PC-3 (cell line): ENCODE measurements at regions not wholly inside any gene's neighbourhood (a gene's known extent, or its start where the extent isn't known, plus 50 kb on each side); places are given as distances from the start of the nearest gene placed in this dataset.

Source experiments
- ATAC-seq: fragments of 200-7000 bp; cut with Tn5 transposase; 2 replicates; pipeline ENCODE4 v1.9.1; 2020; ENCODE audit warnings: mild to moderate bottlenecking, moderate library complexity
- BruUV-seq: library from RNA; stranded (reverse); fragments of 400-500 nt; replicated peaks from 2 replicates; lab custom pipeline; 2021; lab: Mats Ljungman, UMichigan
- CTCF ChIA-PET: fragments of 300-600 bp; sonication (Branson Sonifier 250); formaldehyde crosslinking; loops from one replicate; lab custom pipeline; 2022; ENCODE audit warnings: antibody characterized with exemption; lab: Charles Lee
- POLR2A ChIA-PET: fragments of 300-600 bp; sonication (Branson Sonifier 250); formaldehyde crosslinking; loops from one replicate; lab custom pipeline; 2022; ENCODE audit warnings: antibody characterized with exemption; ENCODE audit not compliant: unreplicated experiment; lab: Charles Lee
- DNase-seq: peaks from one replicate; pipeline ENCODE4 v3.0.0-alpha.2; 2015
- H2AFZ ChIP-seq: fragments of 300-600 bp; sonication (generic); 2 replicates; pipeline ENCODE4 v1.6.0; 2016; ENCODE audit warnings: antibody characterized with exemption, low read length
- H3F3A ChIP-seq: fragments of 300-600 bp; sonication (generic); one replicate; pipeline ENCODE4 v1.6.0; 2017; ENCODE audit warnings: antibody characterized with exemption, low read length, control low read depth, mild to moderate bottlenecking; ENCODE audit not compliant: unreplicated experiment
- H3K27ac ChIP-seq: fragments of 300-600 bp; sonication (generic); 2 replicates; pipeline ENCODE4 v1.5.1; 2016; ENCODE audit warnings: mild to moderate bottlenecking, low read length
- H3K27me3 ChIP-seq: fragments of 300-600 bp; sonication (generic); 2 replicates; pipeline ENCODE4 v1.6.1; 2016; ENCODE audit warnings: low read length, mixed read lengths
- H3K36me3 ChIP-seq: fragments of 300-600 bp; sonication (generic); 2 replicates; pipeline ENCODE4 v1.6.1; 2016; ENCODE audit warnings: low read depth, mixed run types, low read length, mixed read lengths
- H3K4me1 ChIP-seq: fragments of 300-600 bp; sonication (generic); 2 replicates; pipeline ENCODE4 v1.5.1; 2016; ENCODE audit warnings: low read length; ENCODE audit not compliant: insufficient read depth
- H3K4me2 ChIP-seq: fragments of 300-600 bp; sonication (generic); 2 replicates; pipeline ENCODE4 v1.6.0; 2016; ENCODE audit warnings: low read length
- H3K4me3 ChIP-seq: fragments of 300-600 bp; sonication (generic); 2 replicates; pipeline ENCODE4 v1.5.1; 2016; ENCODE audit warnings: mild to moderate bottlenecking, low read length, mixed read lengths
- H3K79me2 ChIP-seq: fragments of 300-600 bp; sonication (generic); 2 replicates; pipeline ENCODE4 v1.6.1; 2017; ENCODE audit warnings: low read length, mixed read lengths
- H3K9ac ChIP-seq: fragments of 300-600 bp; sonication (generic); 2 replicates; pipeline ENCODE4 v1.6.0; 2016; ENCODE audit warnings: mild to moderate bottlenecking, low read length
- H3K9me2 ChIP-seq: fragments of 300-600 bp; sonication (generic); replicated peaks from 2 replicates; pipeline ENCODE4 v1.6.1; 2016; ENCODE audit warnings: mixed run types, low read length, mixed read lengths
- H3K9me3 ChIP-seq: fragments of 300-600 bp; sonication (generic); 2 replicates; pipeline ENCODE4 v1.6.1; 2016; ENCODE audit warnings: low read length, mixed read lengths
- H4K20me1 ChIP-seq: fragments of 300-600 bp; sonication (generic); 2 replicates; pipeline ENCODE4 v1.6.1; 2016; ENCODE audit warnings: low read length, mixed read lengths
- CTCF ChIP-seq: fragments of 300-600 bp; sonication (generic); conservative IDR thresholded peaks from 2 replicates; pipeline ENCODE4 v1.5.1; 2017; ENCODE audit warnings: antibody characterized with exemption, low read depth, mild to moderate bottlenecking, low read length
- EZH2 ChIP-seq: fragments of 300-600 bp; sonication (generic); IDR thresholded peaks from one replicate; pipeline ENCODE4 v1.6.1; 2017; ENCODE audit warnings: antibody characterized with exemption, mild to moderate bottlenecking, low read length; ENCODE audit not compliant: unreplicated experiment
- EZH2phosphoT487 ChIP-seq: fragments of 300-600 bp; sonication (generic); IDR thresholded peaks from 2 replicates; pipeline ENCODE4 v1.6.1; 2018; ENCODE audit warnings: mild to moderate bottlenecking, antibody characterized with exemption, low read length, borderline replicate concordance
- intact Hi-C: fragments of 100-400 bp; cut with micrococcal nuclease; formaldehyde crosslinking; loops from 2 replicates; pipeline ENCODE4 v1.9.0; 2023

- H2AFZ ChIP-seq, result no peak overlapping the region
- H3K79me2 ChIP-seq, result peaks cover 49% of the 10 kb centered on the region
- no peak overlapping the region for H3K4me2 ChIP-seq
- H3K4me3 ChIP-seq, result no peak overlapping the region
- H4K20me1 ChIP-seq, result no peaks in the 10 kb centered on the region
- no TSS peak for BruUV-seq
- TF ChIP-seq CTCF, result no peak
- TF ChIP-seq EZH2, result no peak
- no peak for TF ChIP-seq EZH2phosphoT487
- no peaks in the 10 kb centered on the region for H3K27me3 ChIP-seq
- H3F3A ChIP-seq, result no peaks in the 10 kb centered on the region
- ChIA-PET POLR2A (no interaction called here), CTCF (no interaction called here)
- no peaks in the 10 kb centered on the region for H3K9me2 ChIP-seq
- no peak overlapping the region for H3K27ac ChIP-seq
- peaks cover 21% of the 10 kb centered on the region for H3K4me1 ChIP-seq
- DNase-seq (no peak), ATAC-seq (no peak)
- intact Hi-C loops, result no loop called here
- no peaks in the 10 kb centered on the region for H3K36me3 ChIP-seq
- H3K9me3 ChIP-seq, result no peaks in the 10 kb centered on the region
- no peak overlapping the region for H3K9ac ChIP-seq
Observed at GRCh38 chr6:56765494-56765893, 122.8 kb upstream of the DST start.

GRCh38 chr6:56764081-56764566, 121.4 kb upstream of the DST start:
- no peak overlapping the region for H2AFZ ChIP-seq
- no peaks in the 10 kb centered on the region for H3F3A ChIP-seq
- H3K9me3 ChIP-seq, result no peaks in the 10 kb centered on the region
- no peaks in the 10 kb centered on the region for H4K20me1 ChIP-seq
- H3K4me3 ChIP-seq, result no peak overlapping the region
- H3K27ac ChIP-seq, result no peak overlapping the region
- ChIA-PET POLR2A (no interaction called here), CTCF (interaction anchor here (0.6 to 0.7 kb wide), 2 partner anchors 110 to 127 kb away, joined by 5 read pairs; no protein-coding TSS in a partner anchor)
- DNase-seq (peak; percentile 61), ATAC-seq (peak; percentile 76)
- H3K27me3 ChIP-seq, result no peaks in the 10 kb centered on the region
- no peaks in the 10 kb centered on the region for H3K36me3 ChIP-seq
- H3K9me2 ChIP-seq, result no peaks in the 10 kb centered on the region
- intact Hi-C loops, result no loop called here
- no peak overlapping the region for H3K4me2 ChIP-seq
- no TSS peak for BruUV-seq
- H3K9ac ChIP-seq, result no peak overlapping the region
- TF ChIP-seq CTCF (peak; percentile 62), EZH2phosphoT487 (no peak), EZH2 (no peak)
- peaks cover 21% of the 10 kb centered on the region for H3K4me1 ChIP-seq
- peaks cover 41% of the 10 kb centered on the region for H3K79me2 ChIP-seq

GRCh38 chr6:56761651-56762050, 119.0 kb upstream of the DST start:
- DNase-seq (no peak), ATAC-seq (no peak)
- no peaks in the 10 kb centered on the region for H3K9me2 ChIP-seq
- no peaks in the 10 kb centered on the region for H4K20me1 ChIP-seq
- H3K4me3 ChIP-seq, result no peak overlapping the region
- ChIA-PET POLR2A (no interaction called here), CTCF (interaction anchor here (1.2 kb wide), 1 partner anchor 121 kb away, joined by 5 read pairs; no protein-coding TSS in a partner anchor)
- H3K27ac ChIP-seq, result no peak overlapping the region
- BruUV-seq, result no TSS peak
- intact Hi-C loops, result no loop called here
- no peak overlapping the region for H3K9ac ChIP-seq
- H3K79me2 ChIP-seq, result peaks cover 47% of the 10 kb centered on the region
- H3K4me1 ChIP-seq, result peaks cover 37% of the 10 kb centered on the region
- no peaks in the 10 kb centered on the region for H3K27me3 ChIP-seq
- no peak for TF ChIP-seq CTCF
- no peak for TF ChIP-seq EZH2phosphoT487
- no peak for TF ChIP-seq EZH2
- no peaks in the 10 kb centered on the region for H3K9me3 ChIP-seq
- H2AFZ ChIP-seq, result no peak overlapping the region
- no peak overlapping the region for H3K4me2 ChIP-seq
- H3F3A ChIP-seq, result no peaks in the 10 kb centered on the region
- no peaks in the 10 kb centered on the region for H3K36me3 ChIP-seq
